ENCODE measurements at regions not wholly inside any gene's neighbourhood (a gene's known extent, or its start where the extent isn't known, plus 50 kb on each side); places are given as distances from the start of the nearest gene placed in this dataset.

GRCh38 chr11:25990406-25990805, 341.5 kb upstream of the ANO3 start:
- DNase-seq, result no peak

GRCh38 chr11:25991476-25991875, 340.5 kb upstream of the ANO3 start:
- no peak for DNase-seq

- DNase-seq, result no peak
Measured at GRCh38 chr11:25992294-25992693, 339.6 kb upstream of the ANO3 start.

GRCh38 chr11:25993016-25993415, 338.9 kb upstream of the ANO3 start:
- DNase-seq, result no peak

GRCh38 chr11:26011474-26011873, 320.5 kb upstream of the ANO3 start:
- no peak for DNase-seq

- no peak for DNase-seq
Measured at GRCh38 chr11:26014456-26015115, 317.3 kb upstream of the ANO3 start.

GRCh38 chr11:26017322-26017860, 314.5 kb upstream of the ANO3 start:
- DNase-seq, result no peak

- no peak for DNase-seq
Measured at GRCh38 chr11:26017903-26018302, 314.0 kb upstream of the ANO3 start.

GRCh38 chr11:26018336-26018735, 313.6 kb upstream of the ANO3 start:
- no peak for DNase-seq

- no peak for DNase-seq
Measured at GRCh38 chr11:26019386-26019785, 312.5 kb upstream of the ANO3 start.

GRCh38 chr11:26021017-26021416, 310.9 kb upstream of the ANO3 start:
- no peak for DNase-seq

GRCh38 chr11:26023057-26023456, 308.9 kb upstream of the ANO3 start:
- DNase-seq, result no peak

GRCh38 chr11:26025676-26026075, 306.3 kb upstream of the ANO3 start:
- DNase-seq, result no peak

GRCh38 chr11:26026078-26026477, 305.9 kb upstream of the ANO3 start:
- DNase-seq, result no peak

GRCh38 chr11:26027887-26028286, 304.0 kb upstream of the ANO3 start:
- no peak for DNase-seq

- DNase-seq, result no peak
Measured at GRCh38 chr11:26028393-26028911, 303.5 kb upstream of the ANO3 start.

GRCh38 chr11:26030399-26030798, 301.5 kb upstream of the ANO3 start:
- no peak for DNase-seq

- no peak for DNase-seq
Measured at GRCh38 chr11:26032241-26032640, 299.7 kb upstream of the ANO3 start.

- DNase-seq, result no peak
Measured at GRCh38 chr11:26035696-26036095, 296.2 kb upstream of the ANO3 start.

GRCh38 chr11:26037716-26038115, 294.2 kb upstream of the ANO3 start:
- no peak for DNase-seq

GRCh38 chr11:26040339-26040738, 291.6 kb upstream of the ANO3 start:
- no peak for DNase-seq

GRCh38 chr11:26042113-26042512, 289.8 kb upstream of the ANO3 start:
- DNase-seq, result no peak

GRCh38 chr11:26043665-26044064, 288.3 kb upstream of the ANO3 start:
- DNase-seq, result no peak

GRCh38 chr11:26044389-26044788, 287.5 kb upstream of the ANO3 start:
- no peak for DNase-seq

GRCh38 chr11:26045082-26045481, 286.8 kb upstream of the ANO3 start:
- DNase-seq, result no peak

All from central memory CD4-positive, alpha-beta T cell (primary cell).